H9 (cell line): ENCODE measurements at regions not wholly inside any gene's neighbourhood (a gene's known extent, or its start where the extent isn't known, plus 50 kb on each side); places are given as distances from the start of the nearest gene placed in this dataset.

ENCODE experiments used
- DNase-seq: peaks from one replicate; pipeline ENCODE4 v3.0.0-alpha.2; 2017
- H2AFZ ChIP-seq: one replicate; pipeline ENCODE4 v1.6.1; 2013; ENCODE audit warnings: mild to moderate bottlenecking, low read length, control low read depth, moderate library complexity
- H2AK5ac ChIP-seq: 2 replicates; pipeline ENCODE4 v1.6.1; 2013; ENCODE audit warnings: low read length, control low read depth, mixed read lengths; ENCODE audit not compliant: insufficient read length
- H2BK120ac ChIP-seq: one replicate; pipeline ENCODE4 v1.6.1; 2013; ENCODE audit warnings: low read depth, mild to moderate bottlenecking, low read length, control low read depth, inconsistent platforms; ENCODE audit not compliant: poor library complexity, severe bottlenecking
- H2BK12ac ChIP-seq: 2 replicates; pipeline ENCODE4 v1.6.1; 2013; ENCODE audit warnings: low read length, control low read depth, mixed read lengths, low read depth; ENCODE audit not compliant: insufficient read length
- H2BK15ac ChIP-seq: 2 replicates; pipeline ENCODE4 v1.6.1; 2013; ENCODE audit warnings: low read depth, low read length, control low read depth
- H2BK20ac ChIP-seq: one replicate; pipeline ENCODE4 v1.6.1; 2013; ENCODE audit warnings: low read depth, mild to moderate bottlenecking, low read length, control low read depth, inconsistent platforms; ENCODE audit not compliant: poor library complexity, severe bottlenecking
- H2BK5ac ChIP-seq: 2 replicates; pipeline ENCODE4 v1.6.1; 2013; ENCODE audit warnings: low read length, control low read depth, mixed read lengths; ENCODE audit not compliant: insufficient read length
- H3K14ac ChIP-seq: 2 replicates; pipeline ENCODE4 v1.6.1; 2013; ENCODE audit warnings: low read length, control low read depth; ENCODE audit not compliant: insufficient read depth
- H3K18ac ChIP-seq: 2 replicates; pipeline ENCODE4 v1.6.1; 2013; ENCODE audit warnings: low read depth, mild to moderate bottlenecking, mixed read lengths, low read length, control low read depth; ENCODE audit not compliant: insufficient read length
- H3K23ac ChIP-seq: 2 replicates; pipeline ENCODE4 v1.6.1; 2013; ENCODE audit warnings: low read length, control low read depth, mixed read lengths, low read depth; ENCODE audit not compliant: insufficient read length
- H3K23me2 ChIP-seq: 2 replicates; pipeline ENCODE4 v1.6.1; 2013; ENCODE audit warnings: low read depth, mild to moderate bottlenecking, mixed read lengths, low read length, control low read depth; ENCODE audit not compliant: insufficient read length, poor library complexity, severe bottlenecking
- H3K27ac ChIP-seq: 2 replicates; pipeline ENCODE4 v1.5.1; 2013; ENCODE audit warnings: low read length, control low read depth, mixed read lengths, low read depth; ENCODE audit not compliant: insufficient read length
- H3K27me3 ChIP-seq: 2 replicates; pipeline ENCODE4 v1.6.1; 2013; ENCODE audit warnings: low read length, control low read depth, inconsistent platforms; ENCODE audit not compliant: insufficient read depth
- H3K4ac ChIP-seq: 2 replicates; pipeline ENCODE4 v1.6.1; 2013; ENCODE audit warnings: low read depth, mild to moderate bottlenecking, control low read depth, inconsistent platforms, low read length, moderate library complexity
- H3K4me1 ChIP-seq: 2 replicates; pipeline ENCODE4 v1.6.1; 2013; ENCODE audit warnings: low read length, control low read depth, inconsistent platforms; ENCODE audit not compliant: insufficient read depth
- H3K4me2 ChIP-seq: 2 replicates; pipeline ENCODE4 v1.6.1; 2013; ENCODE audit warnings: low read length, control low read depth, mixed read lengths; ENCODE audit not compliant: insufficient read length, insufficient read depth
- H3K56ac ChIP-seq: 2 replicates; pipeline ENCODE4 v1.6.1; 2013; ENCODE audit warnings: low read depth, mild to moderate bottlenecking, mixed read lengths, low read length, control low read depth; ENCODE audit not compliant: insufficient read length
- H3K79me1 ChIP-seq: 2 replicates; pipeline ENCODE4 v1.6.1; 2013; ENCODE audit warnings: low read depth, mild to moderate bottlenecking, moderate library complexity, low read length, control low read depth, inconsistent platforms; ENCODE audit not compliant: insufficient read depth, poor library complexity, severe bottlenecking
- H3K79me2 ChIP-seq: 2 replicates; pipeline ENCODE4 v1.6.1; 2013; ENCODE audit warnings: low read length, control low read depth, inconsistent platforms; ENCODE audit not compliant: insufficient read depth
- H3K9ac ChIP-seq: 2 replicates; pipeline ENCODE4 v1.6.1; 2013; ENCODE audit warnings: low read length, control low read depth, mixed read lengths; ENCODE audit not compliant: insufficient read length; ENCODE audit errors: extremely low read depth
- H3K9me3 ChIP-seq: one replicate; pipeline ENCODE4 v1.6.1; 2013; ENCODE audit warnings: low read depth, low read length, inconsistent platforms; ENCODE audit not compliant: control insufficient read depth
- H3T11ph ChIP-seq: one replicate; pipeline ENCODE4 v1.6.1; 2013; ENCODE audit warnings: mild to moderate bottlenecking, low read length, control low read depth, inconsistent platforms
- H4K20me1 ChIP-seq: one replicate; pipeline ENCODE4 v1.6.1; 2013; ENCODE audit not compliant: control insufficient read depth, insufficient read length, insufficient read depth
- H4K5ac ChIP-seq: 2 replicates; pipeline ENCODE4 v1.6.1; 2013; ENCODE audit warnings: low read depth, mild to moderate bottlenecking, mixed read lengths, low read length, control low read depth; ENCODE audit not compliant: insufficient read length
- H4K8ac ChIP-seq: replicated peaks from 2 replicates; pipeline ENCODE4 v1.6.1; 2013; ENCODE audit warnings: low read length, control low read depth, mixed read lengths, low read depth; ENCODE audit not compliant: insufficient read length
- H4K91ac ChIP-seq: 2 replicates; pipeline ENCODE4 v1.6.1; 2013; ENCODE audit warnings: low read depth, mild to moderate bottlenecking, moderate library complexity, mixed read lengths, low read length, control low read depth; ENCODE audit not compliant: insufficient read length
- H3K27ac Mint-ChIP-seq, 3 experiments: 2 replicates in 2 of 3; 3 replicates in 1 of 3; pipeline ENCODE4 v1.8.0; 2020 to 2021; ENCODE audit warnings: mixed read lengths in 3 of 3, mild to moderate bottlenecking in 1 of 3, moderate library complexity in 1 of 3
- H3K27me3 Mint-ChIP-seq: 2 replicates; pipeline ENCODE4 v1.8.0; 2021; ENCODE audit warnings: low read depth, mild to moderate bottlenecking, moderate library complexity, mixed read lengths
- H3K36me3 Mint-ChIP-seq, 3 experiments: 2 replicates in 2 of 3; 3 replicates in 1 of 3; pipeline ENCODE4 v1.8.0; 2020 to 2021; ENCODE audit warnings: low read depth in 3 of 3, mixed read lengths in 3 of 3; ENCODE audit not compliant: insufficient read depth in 1 of 3
- H3K4me1 Mint-ChIP-seq, 2 experiments: 2 replicates each; pipeline ENCODE4 v1.8.0; 2020; ENCODE audit warnings: mixed read lengths in 2 of 2
- H3K4me3 Mint-ChIP-seq, 2 experiments: 2 replicates in 1 of 2; 3 replicates in 1 of 2; pipeline ENCODE4 v1.8.0; 2020 to 2021; ENCODE audit warnings: mild to moderate bottlenecking in 2 of 2, mixed read lengths in 2 of 2, moderate library complexity in 1 of 2
- H3K9me3 Mint-ChIP-seq, 2 experiments: 2 replicates in 1 of 2; 3 replicates in 1 of 2; pipeline ENCODE4 v1.8.0; 2020; ENCODE audit warnings: mild to moderate bottlenecking in 2 of 2, mixed read lengths in 2 of 2, moderate library complexity in 1 of 2
- WGBS: extraction: QIAGEN DNeasy Blood & Tissue Kit; methylation state at CpG from one replicate; pipeline ENCODE4 v1.1.7; 2013; ENCODE audit warnings: missing lambda C conversion rate, low lambda C conversion rate, mixed read lengths; ENCODE audit not compliant: insufficient read length; ENCODE audit errors: extremely low coverage; 5-methylcytosine and 5-hydroxymethylcytosine counted together
- TF ChIP-seq, protein P1 (sequence below): fragments of 200-600 bp; sonication (generic); conservative IDR thresholded peaks from 3 replicates; pipeline ENCODE4 v1.8.0; 2021; ENCODE audit warnings: antibody characterized with exemption, mild to moderate bottlenecking

DNA sequence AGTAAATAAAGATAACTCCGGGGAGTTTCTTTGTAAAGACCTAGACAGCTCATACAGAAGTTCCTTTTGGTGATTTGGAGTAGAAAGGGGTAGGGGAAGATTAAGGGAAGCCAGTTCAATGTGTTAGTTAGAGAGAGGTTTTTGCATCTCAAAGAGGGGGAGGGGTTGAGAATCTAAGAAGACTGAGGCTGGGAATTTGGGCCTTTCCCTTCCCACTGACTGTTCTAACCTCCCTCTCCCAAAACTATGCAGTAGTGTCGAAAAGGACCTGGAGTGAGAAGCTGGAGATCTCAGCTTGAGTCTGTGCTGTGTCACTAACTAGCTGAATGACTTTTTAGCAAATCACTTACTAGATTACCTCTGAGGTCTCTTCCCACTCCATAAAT is 55.7 kb upstream of the CCDC160 start:
- H4K8ac ChIP-seq = no peak overlapping the region
- H4K5ac ChIP-seq = no peak overlapping the region
- DNase-seq = no peak
- H3K4me1 ChIP-seq = peaks cover 7% of the 10 kb centered on the region; the same call in 1 of the 2 replicates
- H3K9ac ChIP-seq = no peak overlapping the region
- no peak overlapping the region for H2BK12ac ChIP-seq
- no peak overlapping the region for H4K91ac ChIP-seq
- no peak overlapping the region for H3T11ph ChIP-seq
- no peaks in the 10 kb centered on the region for H3K23me2 ChIP-seq
- no peaks in the 10 kb centered on the region for H3K79me1 ChIP-seq
- H2BK5ac ChIP-seq = no peak overlapping the region
- no peaks in the 10 kb centered on the region for H3K9me3 ChIP-seq
- no peak overlapping the region for H3K56ac ChIP-seq
- no peak overlapping the region for H2BK15ac ChIP-seq
- TF ChIP-seq, protein P1, sequence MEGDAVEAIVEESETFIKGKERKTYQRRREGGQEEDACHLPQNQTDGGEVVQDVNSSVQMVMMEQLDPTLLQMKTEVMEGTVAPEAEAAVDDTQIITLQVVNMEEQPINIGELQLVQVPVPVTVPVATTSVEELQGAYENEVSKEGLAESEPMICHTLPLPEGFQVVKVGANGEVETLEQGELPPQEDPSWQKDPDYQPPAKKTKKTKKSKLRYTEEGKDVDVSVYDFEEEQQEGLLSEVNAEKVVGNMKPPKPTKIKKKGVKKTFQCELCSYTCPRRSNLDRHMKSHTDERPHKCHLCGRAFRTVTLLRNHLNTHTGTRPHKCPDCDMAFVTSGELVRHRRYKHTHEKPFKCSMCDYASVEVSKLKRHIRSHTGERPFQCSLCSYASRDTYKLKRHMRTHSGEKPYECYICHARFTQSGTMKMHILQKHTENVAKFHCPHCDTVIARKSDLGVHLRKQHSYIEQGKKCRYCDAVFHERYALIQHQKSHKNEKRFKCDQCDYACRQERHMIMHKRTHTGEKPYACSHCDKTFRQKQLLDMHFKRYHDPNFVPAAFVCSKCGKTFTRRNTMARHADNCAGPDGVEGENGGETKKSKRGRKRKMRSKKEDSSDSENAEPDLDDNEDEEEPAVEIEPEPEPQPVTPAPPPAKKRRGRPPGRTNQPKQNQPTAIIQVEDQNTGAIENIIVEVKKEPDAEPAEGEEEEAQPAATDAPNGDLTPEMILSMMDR = no peak
- H2BK120ac ChIP-seq = no peak overlapping the region
- no peak overlapping the region for H2AK5ac ChIP-seq
- peaks cover 6% of the 10 kb centered on the region for H3K27me3 Mint-ChIP-seq
- H3K4ac ChIP-seq = no peak overlapping the region
- H3K4me3 Mint-ChIP-seq = peak overlapping the region in 1 of 2 experiments; percentile 31; a peak in 4 of 5 replicates
- peaks cover 0 to 27% of the 10 kb centered on the region in 2 experiments; a peak in 2 of 5 replicates for H3K9me3 Mint-ChIP-seq
- WGBS = no CpG with 5 or more reads among the region's 2 CpGs
- H3K4me1 Mint-ChIP-seq = peaks cover 38 to 63% of the 10 kb centered on the region in 2 experiments
- peaks cover 0 to 2% (median 0%) of the 10 kb centered on the region in 3 experiments; a peak in 1 of 7 replicates for H3K36me3 Mint-ChIP-seq
- H3K27ac ChIP-seq = no peak overlapping the region
- H4K20me1 ChIP-seq = no peaks in the 10 kb centered on the region
- H3K4me2 ChIP-seq = peak overlapping the region; percentile 15
- H3K14ac ChIP-seq = no peak overlapping the region
- H2AFZ ChIP-seq = no peak overlapping the region
- H3K79me2 ChIP-seq = no peaks in the 10 kb centered on the region
- H3K18ac ChIP-seq = no peak overlapping the region
- peak overlapping the region in 2 of 3 experiments; percentile 80 to 93; a peak in 5 of 7 replicates for H3K27ac Mint-ChIP-seq
- no peak overlapping the region for H3K23ac ChIP-seq
- H2BK20ac ChIP-seq = no peak overlapping the region
- H3K27me3 ChIP-seq = no peaks in the 10 kb centered on the region
